ENCODE measurements at regions not wholly inside any gene's neighbourhood (a gene's known extent, or its start where the extent isn't known, plus 50 kb on each side); places are given as distances from the start of the nearest gene placed in this dataset.

DNA sequence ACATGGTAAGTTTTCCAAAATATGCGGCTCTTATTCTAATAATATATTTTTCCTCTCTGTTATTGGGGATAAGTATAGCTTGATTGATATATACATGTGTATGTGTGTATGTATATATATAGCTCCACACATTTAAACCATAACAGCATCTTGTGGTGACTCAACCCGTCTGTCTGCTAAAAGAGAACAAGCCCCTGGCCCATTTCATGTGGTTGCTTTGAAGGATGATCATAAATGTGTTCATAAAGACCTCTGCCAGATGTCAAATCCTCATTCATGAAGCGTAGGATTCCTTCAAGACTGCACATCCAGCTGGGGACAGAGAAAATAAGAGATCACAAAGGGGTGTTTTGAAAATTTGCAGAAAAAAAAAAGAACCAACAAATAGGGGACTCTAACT lies 79.3 kb downstream of the RHOB start:
- in situ Hi-C loops (cut with HindIII; ENCODE audit: low pct_unique_long_range_greater_than_20kb, low sequenced_read_pairs) = no loop called here
- no peak for DNase-seq (ENCODE audit: low read depth in 1 of 2, low spot score in 1 of 2)
- no peak for TF ChIP-seq JUND (IDR thresholded peaks at IDR 0.05; ENCODE audit: low read depth)

DNA sequence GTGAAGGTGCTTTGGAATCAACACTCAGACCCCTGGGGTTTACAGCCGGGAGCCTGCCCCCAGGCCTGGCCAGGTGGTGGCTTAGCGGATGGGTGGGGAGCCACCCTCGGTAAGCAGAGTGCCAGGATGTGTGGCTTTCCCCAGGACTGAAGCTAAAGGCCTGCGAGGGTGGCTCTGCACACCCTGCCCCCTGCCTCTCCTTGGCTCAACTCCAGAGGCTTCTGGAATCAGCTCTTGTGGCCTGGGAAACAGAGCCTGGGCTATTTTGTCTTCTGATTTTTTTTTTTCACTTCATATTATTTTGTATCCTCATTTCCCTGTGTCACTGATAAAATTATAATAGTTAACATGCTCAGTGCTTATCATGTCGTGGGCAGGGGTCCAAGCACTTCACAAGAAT lies 79.8 kb downstream of the RHOB start:
- no peak for TF ChIP-seq JUND (IDR thresholded peaks at IDR 0.05; ENCODE audit: low read depth)
- in situ Hi-C loops (cut with HindIII; ENCODE audit: low pct_unique_long_range_greater_than_20kb, low sequenced_read_pairs) = no loop called here
- no peak for DNase-seq (ENCODE audit: low read depth in 1 of 2, low spot score in 1 of 2)

DNA sequence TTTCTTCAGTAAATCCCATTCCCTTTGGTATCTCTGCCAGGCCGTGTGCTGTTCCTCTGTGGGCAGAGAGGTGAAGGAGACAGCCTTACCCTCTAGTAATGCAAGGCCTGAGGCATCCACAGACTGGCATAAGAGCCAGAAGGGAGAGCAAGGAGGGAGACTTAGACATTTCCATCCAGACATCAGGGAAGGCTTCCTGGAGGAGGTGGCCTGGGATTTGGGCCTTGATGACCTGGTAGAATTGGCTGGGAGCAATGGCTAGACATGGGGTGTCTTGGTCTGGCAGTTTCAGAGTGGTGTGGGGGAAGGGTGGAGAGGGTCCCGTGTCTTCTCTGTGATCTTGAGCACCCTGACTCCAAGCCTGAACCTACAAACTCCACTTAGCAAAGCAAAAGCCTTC lies 81.8 kb downstream of the RHOB start:
- no peak for DNase-seq (ENCODE audit: low read depth in 1 of 2, low spot score in 1 of 2)
- in situ Hi-C loops (cut with HindIII; ENCODE audit: low pct_unique_long_range_greater_than_20kb, low sequenced_read_pairs) = no loop called here

GRCh38 chr2:20530520-20530919 lies 83.6 kb downstream of the RHOB start:
- in situ Hi-C loops (cut with HindIII; ENCODE audit: low pct_unique_long_range_greater_than_20kb, low sequenced_read_pairs) = no loop called here

More for the DNA sequence above, 81.8 kb downstream of the RHOB start:
- no peak for TF ChIP-seq JUND (IDR thresholded peaks at IDR 0.05; ENCODE audit: low read depth)

GRCh38 chr2:20531633-20532262 lies 84.9 kb downstream of the RHOB start:
- TF ChIP-seq JUND (IDR thresholded peaks at IDR 0.05; ENCODE audit: low read depth) = no peak
- DNase-seq (ENCODE audit: low read depth in 1 of 2, low spot score in 1 of 2) = no peak
- in situ Hi-C loops (cut with HindIII; ENCODE audit: low pct_unique_long_range_greater_than_20kb, low sequenced_read_pairs) = no loop called here

More at GRCh38 chr2:20530520-20530919, 83.6 kb downstream of the RHOB start:
- no peak for DNase-seq (ENCODE audit: low read depth in 1 of 2, low spot score in 1 of 2)
- no peak for TF ChIP-seq JUND (IDR thresholded peaks at IDR 0.05; ENCODE audit: low read depth)

DNA sequence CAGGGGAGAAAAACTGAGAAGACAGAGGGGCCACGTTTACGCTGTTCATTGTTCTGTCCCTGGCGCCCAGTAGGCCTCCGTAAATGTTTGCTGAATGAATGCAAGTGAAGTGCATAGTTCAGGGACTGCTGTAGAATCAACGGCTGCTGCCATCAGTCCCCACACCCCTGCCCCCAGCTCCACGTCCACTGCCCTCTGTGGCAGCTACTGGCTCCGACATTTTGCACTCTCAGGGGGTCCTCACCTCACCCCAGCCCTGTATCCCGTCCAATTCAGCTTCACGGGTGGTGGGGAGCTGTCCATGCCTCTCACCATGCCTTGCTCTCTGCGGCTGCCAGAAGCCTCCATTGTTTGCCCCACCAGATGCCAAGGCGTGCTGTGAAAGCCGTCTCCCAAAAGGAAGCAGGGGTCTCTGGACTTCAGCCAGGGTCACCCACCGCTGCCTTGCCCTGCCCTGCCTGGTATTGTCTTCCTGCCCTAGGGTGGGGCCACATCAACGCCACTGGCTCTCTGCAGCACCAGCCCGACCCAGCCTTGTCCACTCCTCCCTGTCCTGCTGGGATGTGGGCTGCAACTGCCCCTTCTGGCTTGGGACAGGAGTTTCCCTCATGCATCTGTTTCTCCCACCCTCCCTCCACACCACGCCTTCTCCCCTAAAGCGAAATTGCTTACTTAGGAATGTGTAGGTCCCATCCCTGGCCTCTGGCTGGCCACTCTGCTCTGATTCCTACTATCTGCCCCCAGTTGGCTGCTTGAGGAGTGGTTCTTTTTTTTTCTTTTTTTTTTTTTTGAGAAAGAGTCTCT lies 86.0 kb downstream of the RHOB start:
- no peak for DNase-seq (ENCODE audit: low read depth in 1 of 2, low spot score in 1 of 2)
- no peak for TF ChIP-seq JUND (IDR thresholded peaks at IDR 0.05; ENCODE audit: low read depth)
- in situ Hi-C loops (cut with HindIII; ENCODE audit: low pct_unique_long_range_greater_than_20kb, low sequenced_read_pairs) = no loop called here

- no peak for TF ChIP-seq JUND (IDR thresholded peaks at IDR 0.05; ENCODE audit: low read depth)
- no peak for DNase-seq (ENCODE audit: low read depth in 1 of 2, low spot score in 1 of 2)
- in situ Hi-C loops (cut with HindIII; ENCODE audit: low pct_unique_long_range_greater_than_20kb, low sequenced_read_pairs) = no loop called here
Measured at GRCh38 chr2:20533993-20534622, 87.2 kb downstream of the RHOB start.

DNA sequence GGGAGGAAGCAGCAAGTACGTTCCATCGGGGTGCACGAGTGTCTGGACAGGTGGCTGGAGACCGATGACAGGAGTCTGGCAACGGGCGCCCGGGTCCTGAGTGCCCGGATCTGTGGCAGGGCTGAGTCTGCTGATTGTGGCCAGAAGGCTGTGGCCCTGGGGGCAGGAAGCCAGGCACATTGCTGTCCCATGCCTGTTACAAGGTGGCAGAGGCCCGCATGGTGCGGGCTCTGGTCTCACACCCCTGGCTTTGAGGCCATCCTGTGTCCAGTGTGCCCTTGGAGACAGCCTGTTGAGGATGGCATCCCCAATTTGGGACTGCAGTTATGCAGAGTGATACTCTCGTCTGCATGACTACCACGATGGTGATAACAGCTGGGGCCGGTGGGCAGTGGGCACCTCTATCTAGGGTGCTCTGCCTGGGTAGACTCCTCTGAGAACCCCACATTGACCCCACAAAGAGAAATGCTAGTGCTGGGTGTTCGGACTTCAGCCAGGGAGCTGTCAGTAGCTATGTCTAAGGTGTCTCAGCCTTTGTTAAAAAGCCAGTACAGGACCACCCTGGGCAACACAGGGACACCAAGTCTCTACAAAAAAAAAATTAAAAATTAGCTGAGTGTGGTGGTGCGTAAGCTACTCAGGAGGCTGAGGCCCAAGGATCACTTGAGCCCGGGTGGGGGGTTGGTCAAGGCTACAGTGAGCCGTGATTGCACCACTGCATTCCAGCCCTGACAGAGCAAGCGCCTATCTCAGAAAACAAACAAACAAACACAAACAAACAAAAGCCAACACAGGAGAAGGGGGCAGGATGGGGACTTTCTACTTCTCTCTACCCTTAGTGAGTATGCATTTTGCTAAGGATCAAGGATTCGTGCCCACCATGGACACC lies 88.3 kb downstream of the RHOB start:
- in situ Hi-C loops (cut with HindIII; ENCODE audit: low pct_unique_long_range_greater_than_20kb, low sequenced_read_pairs) = no loop called here
- no peak for DNase-seq (ENCODE audit: low read depth in 1 of 2, low spot score in 1 of 2)
- no peak for TF ChIP-seq JUND (IDR thresholded peaks at IDR 0.05; ENCODE audit: low read depth)

GRCh38 chr2:20536619-20537422 lies 89.9 kb downstream of the RHOB start:
- in situ Hi-C loops (cut with HindIII; ENCODE audit: low pct_unique_long_range_greater_than_20kb, low sequenced_read_pairs) = no loop called here
- TF ChIP-seq JUND (IDR thresholded peaks at IDR 0.05; ENCODE audit: low read depth) = no peak
- DNase-seq (ENCODE audit: low read depth in 1 of 2, low spot score in 1 of 2) = no peak

- no peak for DNase-seq (ENCODE audit: low read depth in 1 of 2, low spot score in 1 of 2)
- in situ Hi-C loops (cut with HindIII; ENCODE audit: low pct_unique_long_range_greater_than_20kb, low sequenced_read_pairs) = no loop called here
- TF ChIP-seq JUND (IDR thresholded peaks at IDR 0.05; ENCODE audit: low read depth) = no peak
Measured at GRCh38 chr2:20537423-20538307, 90.8 kb downstream of the RHOB start.
